GM18519 (cell line): ENCODE measurements at regions not wholly inside any gene's neighbourhood (a gene's known extent, or its start where the extent isn't known, plus 50 kb on each side); places are given as distances from the start of the nearest gene placed in this dataset.

Experiments
- ATAC-seq: cut with Tn5 transposase; IDR thresholded peaks from one replicate; pipeline ENCODE4 v1.9.1; 2021; ENCODE audit warnings: mild to moderate bottlenecking, moderate library complexity; ENCODE audit not compliant: unreplicated experiment, low FRiP score

DNA sequence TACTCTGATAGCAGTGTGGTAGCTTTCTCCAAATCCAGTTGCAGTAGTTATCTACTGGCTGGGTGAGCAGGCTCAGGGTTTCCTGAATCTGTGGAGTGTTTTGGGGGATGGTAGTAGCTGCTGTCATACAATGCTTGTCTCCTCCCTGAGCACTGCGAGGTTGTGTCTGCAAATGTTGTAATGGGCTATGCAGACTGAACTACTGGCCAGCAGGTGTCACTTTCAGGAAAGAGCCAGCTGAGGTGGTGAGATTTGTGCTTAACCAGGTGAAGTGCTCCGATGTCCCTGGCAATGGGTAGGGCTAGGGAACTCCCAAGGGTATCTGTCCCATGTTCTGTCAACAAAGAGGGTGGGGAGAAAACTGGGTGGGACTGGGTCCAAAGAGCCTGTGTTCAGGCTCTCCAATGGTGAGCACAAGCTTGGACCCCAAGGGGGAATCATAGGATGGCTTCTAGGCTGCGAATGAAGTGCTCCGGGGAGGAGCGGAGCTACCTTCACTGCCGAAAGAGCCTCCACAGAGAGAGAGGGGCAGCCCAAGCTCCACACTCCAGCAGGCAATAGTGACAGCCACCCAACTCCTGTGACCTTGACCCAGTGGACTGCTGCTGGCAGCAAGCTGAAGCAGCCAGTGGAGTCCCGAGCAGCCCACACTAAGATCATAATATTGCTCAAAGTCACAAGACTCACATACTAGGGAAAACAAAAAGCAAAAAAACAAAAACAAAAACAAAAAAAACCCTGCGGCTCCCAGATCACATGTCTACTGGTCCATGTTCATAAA lies 1324.0 kb upstream of the USP15 start:
- ATAC-seq = no peak

- no peak for ATAC-seq
Observed at GRCh38 chr12:60947533-60947932, 1312.7 kb upstream of the USP15 start.

DNA sequence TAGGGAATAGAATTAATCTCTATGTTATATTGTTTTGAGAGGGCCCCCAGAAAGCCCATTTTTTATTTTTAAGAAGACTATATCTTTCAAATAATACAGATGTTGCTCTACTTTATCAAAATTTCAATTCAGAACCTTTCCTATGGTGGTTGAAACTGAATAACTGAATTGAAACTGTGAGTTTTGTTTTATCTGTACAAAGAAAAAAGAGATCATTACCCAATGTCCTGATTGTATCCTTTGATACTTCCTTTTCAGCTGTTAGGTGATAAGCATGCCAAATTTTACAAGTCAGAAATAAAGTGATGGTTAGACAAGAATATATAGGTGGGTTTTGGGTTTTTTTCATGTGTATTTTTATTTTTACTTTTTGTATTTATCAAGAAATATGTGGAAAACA lies 1293.1 kb upstream of the USP15 start:
- no peak for ATAC-seq

- no peak for ATAC-seq
Observed at GRCh38 chr12:60977966-60978365, 1282.2 kb upstream of the USP15 start.

DNA sequence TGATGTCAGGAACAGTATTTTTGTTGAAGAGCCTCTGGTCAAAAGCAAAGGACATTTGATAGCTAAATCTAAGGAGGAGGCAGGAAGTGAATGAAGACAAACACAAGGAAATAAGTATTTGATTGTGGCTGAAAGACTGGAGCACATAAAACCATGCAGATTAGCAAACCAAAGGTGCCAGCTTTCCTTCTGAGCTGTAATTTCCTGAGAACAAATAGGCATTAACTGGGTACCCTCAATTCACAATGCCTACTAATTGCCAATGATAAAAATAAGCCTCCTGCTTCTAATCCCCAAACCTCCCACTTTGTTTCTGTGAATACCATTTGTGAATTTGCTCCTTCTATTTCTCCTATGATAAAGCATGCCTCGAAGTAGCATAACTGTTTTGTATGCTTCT lies 1279.6 kb upstream of the USP15 start:
- no peak for ATAC-seq

GRCh38 chr12:60981473-60981872 lies 1278.7 kb upstream of the USP15 start:
- ATAC-seq = no peak

GRCh38 chr12:60992087-60992486 lies 1268.1 kb upstream of the USP15 start:
- ATAC-seq = no peak

DNA sequence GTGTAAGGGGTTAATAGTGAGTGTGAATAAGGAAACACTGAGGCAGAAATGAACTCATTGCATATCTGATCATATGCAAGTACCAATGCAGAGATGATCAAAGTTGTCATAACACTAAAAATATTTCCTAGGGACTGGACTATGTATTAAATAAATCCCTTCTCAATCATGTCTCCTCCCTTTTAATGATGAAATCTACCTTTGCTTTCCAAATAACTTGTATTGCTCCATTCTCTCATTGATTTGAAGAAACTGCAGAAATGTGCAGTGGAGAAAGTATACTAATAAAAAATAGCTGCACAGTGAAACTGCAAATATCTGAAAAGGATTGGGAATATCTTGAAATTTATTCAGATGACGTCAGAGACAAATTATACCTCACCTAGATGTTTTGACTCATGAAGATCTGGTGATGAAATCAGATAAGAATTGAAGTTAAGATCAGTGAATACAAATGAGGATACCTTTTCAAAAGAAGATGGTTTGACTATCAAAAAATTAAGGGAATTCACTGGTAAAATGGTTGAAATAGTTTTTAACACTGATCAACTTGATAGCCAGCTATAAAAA lies 1264.9 kb upstream of the USP15 start:
- ATAC-seq = no peak

DNA sequence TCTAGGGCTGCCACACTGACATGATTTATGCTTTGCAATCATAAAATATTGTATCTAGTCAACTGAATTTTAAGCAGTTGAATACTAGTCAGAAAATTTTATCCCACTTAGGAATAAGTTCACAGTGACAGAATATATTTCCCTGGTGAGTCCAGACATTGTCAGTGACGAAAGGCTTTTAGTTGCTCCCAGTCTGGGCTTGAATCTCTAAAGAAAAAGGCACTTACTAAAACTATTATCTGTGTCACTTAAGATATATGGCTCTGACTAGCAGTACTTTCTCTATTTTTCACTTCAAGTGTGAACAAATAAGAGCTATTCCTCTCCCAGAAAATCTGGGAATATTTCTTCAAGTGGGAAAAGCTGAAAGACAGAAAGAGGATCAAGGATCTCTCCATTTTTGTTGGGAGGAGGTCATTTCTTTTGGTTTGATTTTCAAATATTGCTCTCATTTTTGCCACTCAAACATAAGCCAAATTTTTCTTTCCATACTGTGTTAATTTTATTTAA lies 1262.3 kb upstream of the USP15 start:
- no peak for ATAC-seq

- no peak for ATAC-seq
Observed at GRCh38 chr12:61009192-61009591, 1251.0 kb upstream of the USP15 start.

- ATAC-seq = no peak
Observed at GRCh38 chr12:61011767-61012423, 1248.3 kb upstream of the USP15 start.

DNA sequence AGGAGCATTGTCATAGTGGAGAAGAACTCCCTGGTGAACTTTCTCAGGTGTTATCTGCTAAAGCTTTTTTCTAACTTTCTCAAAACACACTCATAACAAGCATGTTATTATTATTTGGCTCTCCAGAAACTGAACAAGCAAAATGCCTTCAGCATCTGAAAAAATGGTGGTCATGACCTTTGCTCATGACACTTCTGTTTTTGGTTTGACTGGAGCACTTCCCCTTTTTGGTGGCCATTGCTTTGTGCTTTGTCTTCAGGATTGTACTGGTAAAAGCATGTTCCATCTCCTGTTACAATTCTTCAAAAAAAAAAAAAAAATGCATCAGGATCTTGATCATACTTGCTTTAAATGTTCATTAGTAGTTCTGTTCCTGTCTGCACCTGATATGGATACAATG lies 1241.6 kb upstream of the USP15 start:
- no peak for ATAC-seq

DNA sequence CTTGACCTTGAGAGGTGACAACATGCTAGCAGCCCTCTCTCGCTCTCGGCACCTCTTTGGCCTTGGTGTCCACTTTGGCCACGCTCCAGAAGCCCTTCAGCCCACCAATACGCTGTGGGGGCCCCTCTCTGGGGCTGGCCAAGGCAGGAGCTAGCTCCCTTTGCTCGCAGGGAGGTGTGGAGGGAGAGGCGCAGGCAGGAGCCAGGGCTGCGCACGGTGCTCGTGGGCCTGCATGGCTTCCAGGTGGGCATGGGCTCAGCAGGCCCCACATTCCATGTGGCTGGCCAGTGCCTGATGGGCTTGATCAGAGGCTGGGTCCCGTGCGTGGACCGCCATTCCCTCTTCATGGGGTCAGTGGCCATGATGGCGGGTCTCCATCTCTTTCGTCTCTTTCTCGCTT lies 1237.0 kb upstream of the USP15 start:
- ATAC-seq = no peak

GRCh38 chr12:61029516-61029915 lies 1230.7 kb upstream of the USP15 start:
- no peak for ATAC-seq

DNA sequence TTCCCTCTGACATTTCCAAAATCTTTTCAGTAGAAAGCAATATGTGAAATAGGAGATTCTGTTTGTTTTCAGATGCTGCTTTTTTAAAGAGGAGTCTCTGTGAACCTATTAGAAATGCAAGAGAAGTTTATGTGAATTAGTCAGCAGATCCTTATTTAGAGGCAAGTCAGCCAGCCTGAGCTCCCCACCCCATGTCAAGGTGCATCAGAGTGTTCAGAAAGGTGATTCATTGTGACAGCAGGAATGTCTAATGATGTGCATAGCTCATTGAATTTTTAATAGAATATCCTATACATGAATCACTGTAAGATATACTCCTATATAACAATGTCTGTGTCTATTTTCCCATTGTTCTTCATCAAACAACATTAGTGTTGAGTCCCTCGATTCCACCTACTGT lies 1222.4 kb upstream of the USP15 start:
- no peak for ATAC-seq

GRCh38 chr12:61043838-61044237 lies 1216.4 kb upstream of the USP15 start:
- ATAC-seq = no peak

DNA sequence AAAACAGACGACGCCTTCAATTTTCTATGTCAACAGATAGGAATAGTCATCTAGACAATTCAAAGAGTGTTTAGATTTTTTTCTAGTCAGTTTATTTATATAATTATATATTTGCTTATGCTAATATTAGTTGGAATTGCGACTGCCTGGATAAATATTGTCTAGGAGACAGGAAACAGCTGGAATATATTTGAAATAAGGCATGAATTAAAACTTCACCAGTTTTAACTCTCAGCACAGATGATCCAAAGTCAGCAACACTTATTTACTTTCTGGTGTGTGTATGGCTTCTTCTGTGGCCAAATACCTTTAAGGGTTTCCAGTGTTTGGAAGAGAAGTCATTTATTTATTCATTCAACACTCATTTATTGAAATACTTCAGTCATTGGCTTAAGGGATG lies 1215.4 kb upstream of the USP15 start:
- no peak for ATAC-seq

- ATAC-seq = no peak
Observed at GRCh38 chr12:61070640-61071414, 1189.4 kb upstream of the USP15 start.

DNA sequence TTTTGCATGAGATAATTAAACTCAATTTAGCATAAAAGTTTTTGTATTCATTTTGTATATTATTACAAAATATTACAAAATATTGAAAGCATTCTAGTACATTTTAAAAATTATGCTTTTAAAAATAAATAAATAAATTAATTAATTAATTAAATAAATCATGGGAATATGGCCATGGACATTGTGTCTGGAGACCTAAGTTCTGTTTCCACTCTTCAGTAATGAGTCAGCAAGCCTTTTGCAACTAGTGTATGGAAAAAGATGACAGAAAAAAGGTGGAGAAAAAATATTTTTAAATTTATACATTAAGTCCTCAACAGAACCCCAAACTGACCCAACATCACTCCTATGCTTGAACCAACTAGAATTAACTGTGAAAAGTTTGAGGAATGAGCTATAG lies 1187.5 kb upstream of the USP15 start:
- no peak for ATAC-seq

GRCh38 chr12:61095111-61095510 lies 1165.1 kb upstream of the USP15 start:
- ATAC-seq = no peak

DNA sequence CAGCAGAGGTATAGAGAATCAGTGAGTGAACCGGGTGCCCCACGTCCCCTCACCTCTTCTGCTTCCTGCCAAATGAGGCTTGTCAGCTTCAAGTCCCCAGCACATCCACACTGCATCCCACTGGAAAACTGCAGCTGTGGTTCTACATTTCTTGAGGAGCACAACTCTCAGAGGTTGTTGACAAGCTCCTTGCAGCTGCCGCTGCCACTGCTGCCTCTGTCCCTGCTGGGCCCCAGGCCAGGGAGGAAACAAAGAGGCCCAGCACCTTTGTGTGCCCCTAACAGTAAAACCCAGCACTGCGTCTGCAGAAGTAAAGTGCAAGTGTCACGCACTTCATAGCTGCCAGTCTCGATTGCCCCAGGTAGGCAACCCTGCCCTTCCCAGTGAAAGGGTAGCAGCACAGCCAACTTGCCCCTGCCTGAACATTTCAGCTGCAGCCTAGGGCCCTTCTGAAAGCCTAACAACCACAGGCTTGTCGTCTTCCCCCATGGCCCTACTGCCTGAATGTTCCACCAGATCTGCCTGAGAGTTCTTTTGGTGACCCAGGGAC lies 1162.1 kb upstream of the USP15 start:
- ATAC-seq = no peak
